ENCODE measurements at regions not wholly inside any gene's neighbourhood (a gene's known extent, or its start where the extent isn't known, plus 50 kb on each side); places are given as distances from the start of the nearest gene placed in this dataset.

GRCh38 chr4:168019921-168020320 is 72.4 kb upstream of the ANXA10 start (continued):
- TF ChIP-seq ZNF407 (CRISPR knock-in tag; IDR thresholded peaks at IDR 0.05; ENCODE audit: not compliant biosample characterization) (no peak), TSC22D2 (CRISPR knock-in tag; IDR thresholded peaks at IDR 0.05; ENCODE audit: borderline replicate concordance) (no peak), ARHGAP35 (CRISPR knock-in tag; IDR thresholded peaks at IDR 0.05; ENCODE audit: borderline replicate concordance) (no peak), NCOA2 (CRISPR knock-in tag; IDR thresholded peaks at IDR 0.05) (no peak), MTF1 (CRISPR knock-in tag; IDR thresholded peaks at IDR 0.05) (no peak), NAIF1 (CRISPR knock-in tag; IDR thresholded peaks at IDR 0.05; ENCODE audit: borderline replicate concordance) (no peak), PAXIP1 (CRISPR knock-in tag; conservative IDR thresholded peaks at IDR 0.05) (no peak), NFYB (CRISPR knock-in tag; IDR thresholded peaks at IDR 0.05) (no peak), ZNF614 (CRISPR knock-in tag; IDR thresholded peaks at IDR 0.05; ENCODE audit: borderline replicate concordance) (no peak), TFAP4 (IDR thresholded peaks at IDR 0.05; ENCODE audit: borderline replicate concordance, low read depth) (no peak), SRSF9 (IDR thresholded peaks at IDR 0.05; ENCODE audit: borderline replicate concordance, insufficient read depth, low read depth, low read length, poor library complexity, severe bottlenecking) (no peak), DDIT3 (CRISPR knock-in tag; IDR thresholded peaks at IDR 0.05) (no peak), FUBP1 (CRISPR knock-in tag; IDR thresholded peaks at IDR 0.05; ENCODE audit: borderline replicate concordance) (no peak)

Data from HepG2 (cell line).